GM12874 (cell line): ENCODE measurements at regions not wholly inside any gene's neighbourhood (a gene's known extent, or its start where the extent isn't known, plus 50 kb on each side); places are given as distances from the start of the nearest gene placed in this dataset.

Experiments used
- TF ChIP-seq, protein P1 (sequence below): IDR thresholded peaks from 2 replicates; pipeline ENCODE4 v1.5.1; 2011; ENCODE audit warnings: low read depth, mild to moderate bottlenecking, control low read depth, low read length, moderate library complexity; ENCODE audit not compliant: insufficient read depth

- TF ChIP-seq, protein P1, sequence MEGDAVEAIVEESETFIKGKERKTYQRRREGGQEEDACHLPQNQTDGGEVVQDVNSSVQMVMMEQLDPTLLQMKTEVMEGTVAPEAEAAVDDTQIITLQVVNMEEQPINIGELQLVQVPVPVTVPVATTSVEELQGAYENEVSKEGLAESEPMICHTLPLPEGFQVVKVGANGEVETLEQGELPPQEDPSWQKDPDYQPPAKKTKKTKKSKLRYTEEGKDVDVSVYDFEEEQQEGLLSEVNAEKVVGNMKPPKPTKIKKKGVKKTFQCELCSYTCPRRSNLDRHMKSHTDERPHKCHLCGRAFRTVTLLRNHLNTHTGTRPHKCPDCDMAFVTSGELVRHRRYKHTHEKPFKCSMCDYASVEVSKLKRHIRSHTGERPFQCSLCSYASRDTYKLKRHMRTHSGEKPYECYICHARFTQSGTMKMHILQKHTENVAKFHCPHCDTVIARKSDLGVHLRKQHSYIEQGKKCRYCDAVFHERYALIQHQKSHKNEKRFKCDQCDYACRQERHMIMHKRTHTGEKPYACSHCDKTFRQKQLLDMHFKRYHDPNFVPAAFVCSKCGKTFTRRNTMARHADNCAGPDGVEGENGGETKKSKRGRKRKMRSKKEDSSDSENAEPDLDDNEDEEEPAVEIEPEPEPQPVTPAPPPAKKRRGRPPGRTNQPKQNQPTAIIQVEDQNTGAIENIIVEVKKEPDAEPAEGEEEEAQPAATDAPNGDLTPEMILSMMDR = no peak
These were observed 610.2 kb downstream of the TMEM114 start for GRCh38 chr16:7980133-7980483.

DNA sequence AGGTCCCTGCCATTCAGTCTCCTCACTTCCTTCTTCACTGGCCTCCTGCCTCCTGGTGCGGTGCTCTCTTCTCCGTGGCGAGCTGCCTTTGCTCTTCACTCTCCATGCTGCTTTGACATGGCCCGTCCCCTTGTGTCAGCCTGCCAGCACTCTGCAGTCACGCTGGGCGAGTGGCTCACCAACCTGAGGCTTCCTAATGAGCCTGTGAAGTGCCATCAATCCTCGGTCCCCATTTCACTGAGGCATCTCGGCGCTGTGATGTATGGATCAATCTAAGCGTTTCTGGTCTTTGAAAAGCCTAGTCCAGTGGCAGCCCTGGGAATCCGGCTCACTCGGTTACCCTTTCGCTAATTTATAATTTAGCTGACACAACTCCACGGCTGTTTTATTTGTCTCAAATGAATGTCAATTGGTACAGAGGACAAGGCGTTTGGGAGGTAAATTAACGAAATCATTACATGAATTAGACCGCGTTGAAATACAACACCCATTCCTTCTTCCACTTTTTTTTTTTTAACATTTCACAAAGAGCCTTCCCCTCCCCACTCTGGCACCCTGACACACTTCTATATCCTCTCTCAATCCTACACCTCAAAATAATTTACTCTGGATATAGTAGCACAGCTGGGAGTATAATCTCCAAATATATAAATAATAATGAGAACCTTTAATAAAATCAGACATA, 610.7 kb downstream of the TMEM114 start:
- TF ChIP-seq, protein P1 = no peak

DNA sequence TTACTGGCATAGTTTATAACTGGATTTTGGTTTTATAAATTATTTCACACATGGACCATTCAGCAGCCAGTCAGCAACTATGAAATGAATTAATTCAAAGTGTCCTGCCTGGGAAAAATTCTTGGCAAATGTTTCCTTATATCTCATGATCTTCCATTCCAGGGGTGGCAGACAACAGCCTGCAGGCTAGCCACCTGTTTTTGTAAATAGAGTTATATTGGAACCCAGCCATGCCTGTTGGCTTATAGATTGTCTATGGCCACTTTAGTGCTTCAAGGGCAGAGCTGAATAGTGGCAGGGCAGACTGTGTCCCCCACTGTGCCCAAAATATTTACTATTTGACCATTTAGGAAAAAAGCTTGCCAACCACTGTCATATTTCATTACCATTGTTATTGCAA, 613.7 kb downstream of the TMEM114 start:
- TF ChIP-seq, protein P1 = no peak

DNA sequence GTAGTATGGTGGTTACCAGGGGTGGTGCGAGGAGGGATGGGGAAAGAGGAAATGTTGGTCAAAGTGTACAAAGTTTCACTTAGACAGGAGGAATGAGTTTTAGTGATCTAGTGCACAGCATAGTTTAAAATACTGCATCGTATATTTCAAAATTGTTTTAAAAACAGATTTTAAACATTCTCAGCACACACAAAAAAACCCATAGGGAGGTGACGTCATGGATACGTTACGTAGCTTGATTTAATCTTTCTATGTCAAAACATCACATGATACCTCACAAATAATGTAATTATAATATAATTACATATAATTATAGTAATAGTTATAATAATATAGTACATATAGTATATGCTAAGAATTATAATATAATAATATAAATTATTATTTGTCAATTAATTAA, 614.2 kb downstream of the TMEM114 start:
- TF ChIP-seq, protein P1 = no peak

DNA sequence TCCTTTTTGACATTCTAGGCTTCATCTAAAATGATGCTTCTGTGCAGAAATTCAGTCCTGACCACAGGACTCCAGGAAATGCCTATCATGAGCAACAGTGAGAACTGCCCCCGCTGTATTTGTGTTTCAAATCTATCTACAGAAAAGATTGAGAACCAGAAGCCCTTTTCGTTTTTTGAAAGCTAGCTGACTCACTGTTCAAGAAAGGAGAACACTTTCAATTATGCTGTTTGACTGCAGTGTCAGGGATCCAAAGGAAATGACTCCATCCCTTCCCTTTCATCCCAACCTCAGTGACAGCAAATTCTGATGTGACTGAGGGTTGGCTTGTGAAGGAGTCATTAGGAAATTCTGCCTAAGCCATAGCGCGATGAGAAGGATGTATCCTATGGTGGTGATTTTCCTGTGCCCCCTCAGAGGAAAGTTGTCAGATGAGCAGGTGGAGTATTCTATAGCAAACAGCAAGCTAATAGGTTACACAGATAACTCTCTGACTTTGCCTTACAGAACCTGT, 622.3 kb downstream of the TMEM114 start:
- TF ChIP-seq, protein P1 = no peak

DNA sequence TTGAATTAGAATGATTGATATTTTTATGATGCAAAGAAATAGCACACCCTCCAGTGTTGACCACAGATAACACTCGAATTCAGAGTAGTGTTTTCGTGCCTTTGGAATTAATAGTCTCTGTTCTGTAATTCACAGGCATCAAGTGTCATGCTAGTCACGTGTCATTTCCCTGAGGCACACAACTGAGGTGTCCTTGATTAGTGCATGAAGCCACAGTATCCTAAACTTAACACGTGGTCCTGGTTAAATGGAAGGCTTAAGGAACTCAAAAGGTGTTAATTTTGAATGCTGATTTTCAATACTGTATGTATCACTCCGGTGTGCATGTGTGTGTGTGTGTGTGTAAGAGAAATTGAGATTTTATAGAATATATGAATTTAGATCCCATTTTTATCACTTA, 625.6 kb downstream of the TMEM114 start:
- TF ChIP-seq, protein P1 = no peak

GRCh38 chr16:7964167-7964566, 626.1 kb downstream of the TMEM114 start:
- TF ChIP-seq, protein P1 = no peak
